ENCODE measurements at regions not wholly inside any gene's neighbourhood (a gene's known extent, or its start where the extent isn't known, plus 50 kb on each side); places are given as distances from the start of the nearest gene placed in this dataset.
A peak's percentile ranks its signal among the peaks of the same experiment; 100 is the strongest.

DNA sequence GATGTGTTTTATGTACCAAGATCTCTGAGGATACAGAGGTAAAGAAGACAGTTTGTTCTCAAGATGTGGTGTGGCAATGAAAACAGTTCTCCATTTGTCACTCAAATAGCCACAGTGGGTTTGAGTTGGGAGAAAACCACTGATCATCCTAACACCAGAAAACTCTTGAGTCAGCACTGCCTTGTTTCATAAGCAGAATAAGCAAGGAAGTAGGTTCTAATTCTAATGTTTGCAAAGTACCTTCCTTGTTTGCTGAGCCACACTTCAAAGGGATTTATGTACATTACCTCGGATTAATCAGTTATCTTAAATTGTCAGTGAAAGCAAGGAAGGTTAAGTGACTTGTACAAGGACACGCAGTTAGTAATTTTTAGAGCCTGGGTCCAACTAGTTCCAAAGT, 107.8 kb upstream of the BOC start:
- peaks cover 0 to 20% (median 2%) of the 10 kb centered on the region in 3 donors for H3K36me3 Mint-ChIP-seq
- no peak overlapping the region for H3K27ac Mint-ChIP-seq
- H3K4me3 Mint-ChIP-seq, result no peak overlapping the region
- POLR2A ChIA-PET, result no interaction called here
- peaks cover 0 to 12% (median 0%) of the 10 kb centered on the region in 9 donors for H3K9me3 Mint-ChIP-seq
- DNase-seq, result no peak
- H3K27me3 Mint-ChIP-seq, result no peaks in the 10 kb centered on the region
- H3K4me1 Mint-ChIP-seq, result peaks cover 0 to 2% (median 0%) of the 10 kb centered on the region in 4 donors
- no peak for ATAC-seq

DNA sequence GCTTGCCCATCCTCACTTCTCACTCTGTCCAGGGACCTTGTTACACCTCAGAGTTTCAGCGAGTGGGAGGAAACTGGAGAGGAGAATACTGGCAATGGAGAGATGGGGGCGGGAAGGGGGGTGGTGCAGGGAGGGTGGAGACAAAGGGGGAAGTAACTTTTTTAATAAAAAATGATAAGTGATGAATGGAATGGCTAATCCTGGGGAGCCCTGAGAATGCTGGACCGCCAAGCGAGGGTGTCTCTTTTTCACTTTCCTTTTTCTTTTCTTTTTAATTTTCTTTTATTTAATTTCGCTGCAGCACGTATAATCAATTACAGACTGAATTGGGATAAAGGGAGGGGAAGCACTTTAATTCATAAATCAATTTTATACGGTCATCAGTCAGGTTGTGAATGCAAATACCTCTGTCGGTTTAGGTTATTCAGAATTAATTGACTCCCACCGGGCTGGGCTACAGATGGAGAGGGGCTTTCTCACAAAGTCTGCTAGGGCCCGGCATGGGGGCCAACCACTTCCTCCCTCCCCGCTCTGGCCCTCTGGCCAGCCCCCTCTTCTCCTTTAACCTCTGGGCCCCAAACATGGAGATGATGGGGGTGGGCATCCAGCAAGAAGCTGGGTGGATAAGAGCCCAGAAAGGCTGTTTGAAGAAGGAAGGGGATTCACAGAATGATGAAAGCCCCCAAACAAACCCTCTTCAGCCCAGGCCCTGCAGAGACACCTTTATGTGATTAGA, 106.8 kb upstream of the BOC start:
- Mint-ChIP-seq H3K36me3 (peaks cover 0 to 17% (median 2%) of the 10 kb centered on the region in 3 donors), H3K9me3 (peaks cover 0 to 6% (median 0%) of the 10 kb centered on the region in 9 donors), H3K27ac (peak overlapping the region in 1 of 10 donors; percentile 14), H3K4me1 (peaks cover 0 to 2% (median 0%) of the 10 kb centered on the region in 4 donors), H3K27me3 (no peaks in the 10 kb centered on the region), H3K4me3 (no peak overlapping the region)
- no peak for DNase-seq
- POLR2A ChIA-PET, result no interaction called here
- ATAC-seq, result no peak

DNA sequence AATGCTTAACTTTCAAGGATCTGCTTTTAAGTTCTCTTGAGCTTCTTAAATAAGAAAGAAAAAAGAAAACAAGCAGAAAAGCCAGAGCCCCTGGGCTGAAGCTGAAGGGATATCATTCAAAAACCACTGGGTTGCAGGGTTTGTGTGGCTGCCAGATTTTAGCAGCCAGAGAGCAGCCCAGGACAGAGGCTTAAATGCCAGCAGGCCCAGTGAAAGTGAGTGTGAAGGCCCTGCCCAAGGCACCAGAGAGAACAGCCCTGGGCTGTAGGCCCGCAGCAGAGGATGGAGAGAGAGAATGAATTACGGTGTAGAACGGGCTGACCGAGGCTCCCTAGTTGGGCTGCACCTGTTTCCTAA, 106.3 kb upstream of the BOC start:
- POLR2A ChIA-PET, result no interaction called here
- Mint-ChIP-seq H3K27me3 (no peaks in the 10 kb centered on the region), H3K9me3 (peaks cover 0 to 6% (median 0%) of the 10 kb centered on the region in 9 donors), H3K4me1 (peaks cover 0 to 2% (median 0%) of the 10 kb centered on the region in 4 donors), H3K4me3 (no peak overlapping the region), H3K36me3 (peaks cover 0 to 20% (median 2%) of the 10 kb centered on the region in 3 donors), H3K27ac (no peak overlapping the region)
- DNase-seq, result no peak
- no peak for ATAC-seq

DNA sequence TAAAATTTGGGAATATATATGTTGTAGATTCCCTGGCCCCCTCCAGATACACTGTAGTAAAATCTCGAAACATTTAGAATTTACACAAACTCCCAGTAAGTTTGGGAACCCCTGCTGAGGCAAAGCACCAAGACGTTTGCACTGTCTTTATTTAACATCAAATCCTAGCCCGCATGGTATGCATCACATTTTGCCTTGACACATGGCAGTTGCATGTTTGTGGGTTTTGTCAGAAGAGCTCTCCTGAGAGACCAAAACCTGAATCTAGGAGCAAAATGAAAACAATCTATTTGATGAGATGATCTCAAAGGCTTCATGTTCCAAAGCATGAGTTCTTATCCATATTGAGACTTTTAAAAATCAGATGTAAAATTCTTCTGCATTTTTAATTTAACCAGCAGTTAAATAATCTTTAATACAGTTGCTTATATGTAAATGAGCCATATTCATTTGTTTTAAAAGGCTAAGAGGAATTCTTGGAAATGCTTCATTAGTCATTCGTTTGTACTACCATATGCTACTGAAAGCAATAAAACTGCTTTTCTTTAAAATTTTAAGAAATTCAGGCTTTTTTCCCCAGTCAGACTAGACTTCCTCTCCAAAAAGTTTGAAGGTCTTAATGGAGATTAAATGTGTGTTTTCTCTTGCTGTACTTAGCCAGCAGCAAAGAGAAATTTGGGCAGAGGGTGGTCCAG, 105.2 kb upstream of the BOC start:
- Mint-ChIP-seq H3K27ac (no peak overlapping the region), H3K27me3 (no peaks in the 10 kb centered on the region), H3K4me3 (no peak overlapping the region), H3K36me3 (peaks cover 0 to 21% (median 4%) of the 10 kb centered on the region in 3 donors), H3K9me3 (peaks cover 0 to 6% (median 0%) of the 10 kb centered on the region in 9 donors), H3K4me1 (peaks cover 0 to 5% (median 0%) of the 10 kb centered on the region in 4 donors)
- ATAC-seq, result no peak
- no peak for DNase-seq
- POLR2A ChIA-PET, result no interaction called here

DNA sequence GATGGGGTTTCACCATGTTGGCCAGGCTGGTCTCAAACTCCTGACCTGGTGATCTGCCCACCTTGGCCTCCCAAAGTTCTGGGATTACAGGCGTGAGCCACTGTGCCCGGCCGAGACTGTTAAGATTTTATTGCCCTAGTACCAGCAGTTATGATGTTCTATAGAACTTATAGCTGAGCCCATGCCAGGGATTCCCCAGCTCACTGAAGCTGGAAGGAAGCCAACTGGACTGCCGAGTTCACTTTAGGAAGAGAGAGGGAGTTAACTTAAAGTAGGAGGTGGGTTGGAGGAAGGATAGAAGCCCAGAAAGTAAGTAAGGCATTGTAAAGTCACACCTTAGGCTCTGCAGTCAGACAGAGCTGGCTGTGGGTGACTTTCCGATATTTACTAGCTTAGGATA, 101.1 kb upstream of the BOC start:
- peaks cover 0 to 2% (median 0%) of the 10 kb centered on the region in 9 donors for H3K9me3 Mint-ChIP-seq
- POLR2A ChIA-PET, result no interaction called here
- peaks cover 0 to 3% (median 2%) of the 10 kb centered on the region in 4 donors for H3K4me1 Mint-ChIP-seq
- ATAC-seq (no peak), DNase-seq (no peak)
- H3K27me3 Mint-ChIP-seq, result no peaks in the 10 kb centered on the region
- H3K27ac Mint-ChIP-seq, result no peak overlapping the region
- H3K36me3 Mint-ChIP-seq, result peaks cover 0 to 16% (median 2%) of the 10 kb centered on the region in 3 donors
- H3K4me3 Mint-ChIP-seq, result no peak overlapping the region

DNA sequence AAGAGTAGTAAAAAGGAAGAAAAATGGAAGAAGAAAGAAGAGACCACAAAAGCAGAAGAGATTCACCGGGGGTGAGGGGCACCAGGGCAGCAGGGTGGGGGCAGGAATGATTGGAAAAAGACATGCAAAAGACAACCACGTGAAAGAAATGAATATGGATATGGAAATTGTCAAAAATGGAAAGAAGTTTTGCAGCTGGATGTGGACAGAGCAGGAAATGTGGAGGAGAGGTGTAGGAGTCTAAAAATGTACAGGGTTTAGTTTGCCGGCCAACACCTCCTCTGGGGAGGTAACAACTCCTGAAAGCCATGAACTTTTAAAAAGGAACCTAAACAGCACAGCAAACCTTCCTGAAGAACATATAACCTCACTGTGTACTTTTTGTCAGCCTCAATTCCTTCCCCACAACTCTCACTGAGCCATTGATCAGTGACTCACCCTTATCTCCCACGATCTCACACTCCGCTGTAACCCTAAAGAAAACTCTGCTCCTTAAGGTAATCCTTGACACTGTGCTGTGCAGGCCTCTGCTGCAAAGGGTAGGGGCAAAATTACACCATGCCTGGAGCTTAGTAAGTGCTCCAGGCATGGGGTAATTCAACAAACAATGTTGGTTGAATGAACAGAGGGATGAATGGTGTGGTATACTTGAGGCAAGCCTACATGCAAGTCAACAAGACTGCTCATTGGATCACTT, 100.2 kb upstream of the BOC start:
- Mint-ChIP-seq H3K9me3 (peaks cover 0 to 2% (median 0%) of the 10 kb centered on the region in 9 donors), H3K36me3 (peaks cover 0 to 16% (median 2%) of the 10 kb centered on the region in 3 donors), H3K4me3 (no peak overlapping the region), H3K27me3 (no peaks in the 10 kb centered on the region), H3K27ac (no peak overlapping the region), H3K4me1 (peaks cover 0 to 3% (median 2%) of the 10 kb centered on the region in 4 donors)
- POLR2A ChIA-PET, result no interaction called here
- DNase-seq (no peak), ATAC-seq (no peak)

DNA sequence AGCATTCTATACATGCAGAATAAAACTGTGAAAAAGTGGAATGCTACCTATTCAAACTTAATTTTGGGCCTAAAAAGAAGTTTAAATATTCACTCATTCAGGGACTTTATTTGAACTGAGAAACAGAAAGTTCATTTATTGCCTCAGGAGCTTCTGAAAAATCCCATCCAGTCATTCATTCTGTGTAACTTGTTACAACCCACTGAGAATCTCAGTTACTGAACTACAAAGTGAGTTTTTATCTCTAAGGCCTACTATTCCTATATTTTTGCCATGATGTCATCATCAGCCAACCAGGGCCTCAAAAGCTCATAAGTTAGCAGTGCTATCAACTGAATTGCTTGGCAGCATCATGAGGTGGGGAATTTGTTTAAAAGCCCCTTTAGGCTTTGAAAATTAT, 98.0 kb upstream of the BOC start:
- Mint-ChIP-seq H3K9me3 (peaks cover 0 to 2% (median 0%) of the 10 kb centered on the region in 9 donors), H3K4me1 (peaks cover 0 to 3% (median 2%) of the 10 kb centered on the region in 4 donors), H3K4me3 (no peak overlapping the region), H3K27ac (no peak overlapping the region), H3K27me3 (no peaks in the 10 kb centered on the region), H3K36me3 (peaks cover 0 to 16% (median 2%) of the 10 kb centered on the region in 3 donors)
- ATAC-seq (no peak), DNase-seq (no peak)
- POLR2A ChIA-PET, result no interaction called here

DNA sequence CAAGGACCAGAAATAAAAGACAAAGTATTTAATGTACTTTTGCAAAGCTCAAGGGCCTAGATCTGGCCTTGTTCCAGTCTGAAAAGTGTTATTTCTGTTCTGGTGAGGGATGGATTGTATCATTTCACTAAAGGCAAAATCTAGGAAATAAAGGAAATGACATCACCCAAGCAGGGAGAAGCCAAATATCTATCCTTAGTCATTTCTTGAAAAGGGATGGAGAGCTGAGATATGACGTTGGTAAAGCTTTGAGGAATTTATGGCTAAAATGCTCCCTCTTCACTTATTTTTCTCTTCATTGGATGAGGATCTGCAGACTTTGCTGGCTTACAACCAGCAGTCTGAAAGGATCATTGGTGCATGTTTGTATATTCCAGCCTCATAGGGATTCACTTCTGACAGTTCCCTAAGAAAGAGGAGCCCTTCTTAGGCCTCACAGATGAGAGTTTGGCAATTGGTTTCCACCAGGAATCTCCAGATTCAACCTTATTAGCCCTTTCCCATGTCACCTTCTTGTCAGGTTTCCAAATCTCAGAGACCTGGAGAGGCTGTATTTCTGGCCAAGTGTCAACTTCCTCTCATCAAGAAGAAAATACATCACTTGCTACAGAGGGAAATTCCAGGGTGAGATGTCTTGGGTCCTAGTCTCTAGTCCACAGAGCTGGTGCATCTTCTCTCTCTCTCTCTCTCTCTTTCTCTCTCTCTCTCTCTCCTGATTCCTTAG, 93.7 kb upstream of the BOC start:
- Mint-ChIP-seq H3K4me3 (no peak overlapping the region), H3K9me3 (no peaks in the 10 kb centered on the region), H3K4me1 (no peaks in the 10 kb centered on the region), H3K27ac (no peak overlapping the region), H3K27me3 (no peaks in the 10 kb centered on the region), H3K36me3 (no peaks in the 10 kb centered on the region)
- POLR2A ChIA-PET, result no interaction called here
- no peak for ATAC-seq
- no peak for DNase-seq

DNA sequence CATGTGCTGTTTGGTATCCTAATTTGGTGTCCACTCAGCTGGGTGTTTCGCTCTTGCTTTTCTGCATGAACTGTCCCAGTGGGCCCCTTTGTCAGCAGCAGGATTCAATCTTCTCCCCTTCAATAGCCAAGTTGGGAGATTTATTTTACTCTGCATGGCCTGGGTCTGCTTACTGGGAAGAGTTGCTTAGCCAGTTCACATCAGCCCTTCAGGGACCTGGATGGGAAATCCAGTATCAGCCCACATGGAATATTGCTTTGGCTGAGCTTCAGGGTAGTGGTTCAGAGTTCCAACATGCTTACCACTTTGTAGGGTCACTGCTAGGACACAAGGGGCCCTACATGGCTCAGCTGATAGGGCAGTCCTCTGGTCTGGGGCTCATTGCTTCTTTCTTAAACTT, 93.0 kb upstream of the BOC start:
- no peaks in the 10 kb centered on the region for H3K27me3 Mint-ChIP-seq
- H3K36me3 Mint-ChIP-seq, result no peaks in the 10 kb centered on the region
- POLR2A ChIA-PET, result no interaction called here
- H3K4me1 Mint-ChIP-seq, result no peaks in the 10 kb centered on the region
- H3K27ac Mint-ChIP-seq, result no peak overlapping the region
- H3K4me3 Mint-ChIP-seq, result no peak overlapping the region
- no peaks in the 10 kb centered on the region for H3K9me3 Mint-ChIP-seq
- no peak for DNase-seq
- ATAC-seq, result no peak

DNA sequence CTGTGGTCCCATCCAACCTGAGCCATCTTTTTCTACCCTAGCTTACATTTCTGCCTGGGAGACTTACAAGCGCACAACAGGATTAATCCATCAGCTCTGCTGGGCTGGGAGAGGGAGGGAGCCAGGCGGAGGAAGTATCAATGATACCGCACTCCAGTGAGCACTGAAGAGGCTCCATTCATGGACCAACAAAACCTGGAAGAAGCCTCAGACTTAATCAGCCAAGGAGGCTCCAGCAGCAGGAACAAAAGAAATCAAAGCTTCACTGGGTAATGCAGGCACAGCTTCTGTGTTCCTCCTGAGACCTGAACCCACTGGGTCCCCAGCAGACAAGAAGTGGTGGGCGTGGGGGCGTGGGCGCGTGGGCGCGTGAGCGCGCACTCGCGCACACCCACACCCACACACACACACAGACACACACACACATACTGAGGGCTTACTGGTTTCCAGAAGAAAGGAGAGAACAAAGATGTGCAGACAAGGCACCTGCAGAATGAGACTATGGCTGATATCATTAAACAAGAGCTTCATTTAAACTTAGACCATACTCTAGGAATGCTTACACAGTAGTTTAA, 87.0 kb upstream of the BOC start:
- no peak overlapping the region for H3K4me3 Mint-ChIP-seq
- H3K27ac Mint-ChIP-seq, result peak overlapping the region in 1 of 10 donors; percentile 4
- H3K27me3 Mint-ChIP-seq, result no peaks in the 10 kb centered on the region
- no peaks in the 10 kb centered on the region for H3K36me3 Mint-ChIP-seq
- H3K9me3 Mint-ChIP-seq, result no peaks in the 10 kb centered on the region
- DNase-seq (no peak), ATAC-seq (no peak)
- peaks cover 0 to 9% (median 0%) of the 10 kb centered on the region in 4 donors for H3K4me1 Mint-ChIP-seq
- POLR2A ChIA-PET, result no interaction called here

DNA sequence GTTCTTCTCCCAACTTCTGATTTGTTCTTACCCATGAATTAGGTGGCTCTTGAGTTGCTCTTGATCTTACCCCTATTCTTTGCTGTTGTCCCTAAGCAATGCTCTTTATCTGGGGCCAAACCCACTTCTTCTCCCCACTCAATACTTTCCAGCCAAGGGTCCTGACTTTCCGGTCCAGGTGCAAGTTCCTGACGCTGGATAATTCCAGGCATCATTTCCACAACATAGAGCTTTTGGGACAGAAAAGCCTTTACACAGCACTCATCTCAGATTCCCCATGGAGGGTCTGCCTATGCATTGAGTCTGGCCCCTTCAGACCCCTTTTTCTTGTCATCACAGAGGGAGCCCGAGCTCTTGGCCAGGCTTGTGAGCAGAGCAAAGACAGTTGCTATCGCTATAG, 85.4 kb upstream of the BOC start:
- DNase-seq (no peak), ATAC-seq (no peak)
- H3K36me3 Mint-ChIP-seq, result no peaks in the 10 kb centered on the region
- no peaks in the 10 kb centered on the region for H3K27me3 Mint-ChIP-seq
- H3K4me3 Mint-ChIP-seq, result no peak overlapping the region
- POLR2A ChIA-PET, result no interaction called here
- H3K9me3 Mint-ChIP-seq, result no peaks in the 10 kb centered on the region
- no peak overlapping the region for H3K27ac Mint-ChIP-seq
- peaks cover 0 to 9% (median 0%) of the 10 kb centered on the region in 4 donors for H3K4me1 Mint-ChIP-seq

DNA sequence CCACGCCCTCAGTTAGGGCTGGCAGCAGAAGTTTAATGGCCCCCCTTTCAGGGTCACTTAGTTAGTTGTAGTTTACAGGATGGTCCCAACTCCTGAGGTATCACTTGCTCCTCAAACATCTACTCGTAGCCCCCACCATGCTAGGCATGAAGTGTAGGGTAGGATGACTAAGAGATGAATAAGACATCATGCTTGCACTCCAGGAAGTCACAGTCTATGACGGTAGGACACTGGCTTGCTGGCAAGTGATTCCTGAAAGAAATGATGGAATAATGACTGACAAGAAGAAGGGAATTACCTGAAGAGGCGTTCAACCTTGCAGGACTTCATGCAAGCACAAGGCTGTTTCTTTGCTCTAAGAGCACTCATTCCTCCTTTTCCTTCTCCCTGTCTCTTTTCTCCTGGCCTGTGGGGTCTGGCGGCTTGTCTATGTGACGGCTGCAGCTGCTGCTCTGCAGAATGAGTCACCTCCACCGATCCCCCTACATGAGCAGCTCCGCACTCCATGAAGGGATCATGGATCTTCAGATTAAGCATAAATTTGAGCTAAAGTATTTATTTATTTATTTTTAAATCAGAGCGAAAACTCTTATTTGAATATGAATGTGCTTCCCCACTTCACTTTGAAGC, 82.9 kb upstream of the BOC start:
- Mint-ChIP-seq H3K4me1 (peaks cover 0 to 9% (median 0%) of the 10 kb centered on the region in 4 donors), H3K27me3 (no peaks in the 10 kb centered on the region), H3K27ac (no peak overlapping the region), H3K36me3 (no peaks in the 10 kb centered on the region), H3K4me3 (no peak overlapping the region), H3K9me3 (no peaks in the 10 kb centered on the region)
- POLR2A ChIA-PET, result no interaction called here
- ATAC-seq (no peak), DNase-seq (no peak)

Data from naive thymus-derived CD8-positive, alpha-beta T cell (primary cell).